Panc1 (cell line): ENCODE measurements at regions not wholly inside any gene's neighbourhood (a gene's known extent, or its start where the extent isn't known, plus 50 kb on each side); places are given as distances from the start of the nearest gene placed in this dataset.

ENCODE experiments used
- ATAC-seq: fragments of 200-7000 bp; cut with Tn5 transposase; 2 replicates; pipeline ENCODE4 v1.9.1; 2020; ENCODE audit warnings: mild to moderate bottlenecking, moderate library complexity
- BruUV-seq: library from RNA; stranded (reverse); fragments of 400-500 nt; replicated peaks from 2 replicates; lab custom pipeline; 2021; lab: Mats Ljungman, UMichigan
- CTCF ChIA-PET: fragments of 300-600 bp; sonication (Branson Sonifier 250); formaldehyde crosslinking; loops from one replicate; lab custom pipeline; 2022; ENCODE audit warnings: antibody characterized with exemption; lab: Charles Lee
- POLR2A ChIA-PET: fragments of 300-600 bp; sonication (Branson Sonifier 250); formaldehyde crosslinking; loops from one replicate; lab custom pipeline; 2022; ENCODE audit warnings: antibody characterized with exemption; lab: Charles Lee
- DNase-seq: peaks from one replicate; pipeline ENCODE4 v3.0.0-alpha.2; 2010; ENCODE audit warnings: low read depth, low spot score
- H3K27ac ChIP-seq: 2 replicates; pipeline ENCODE4 v1.5.1; 2011; ENCODE audit warnings: mild to moderate bottlenecking, low read length, inconsistent platforms
- H3K27me3 ChIP-seq: fragments of 200-500 bp; sonication (Bioruptor generic); 2 replicates; pipeline ENCODE4 v1.6.0; 2014; ENCODE audit warnings: low read length, inconsistent platforms; ENCODE audit not compliant: control insufficient read depth, insufficient read depth
- H3K36me3 ChIP-seq: fragments of 200-500 bp; sonication (Bioruptor generic); 2 replicates; pipeline ENCODE4 v1.5.1; 2014; ENCODE audit warnings: inconsistent platforms, mild to moderate bottlenecking, low read length, moderate library complexity; ENCODE audit not compliant: control insufficient read depth, insufficient read depth
- H3K4me1 ChIP-seq: 2 replicates; pipeline ENCODE4 v1.5.1; 2011; ENCODE audit warnings: inconsistent platforms, mild to moderate bottlenecking, low read length, moderate library complexity; ENCODE audit not compliant: control insufficient read depth, insufficient read depth
- H3K4me3 ChIP-seq, 2 experiments: 2 replicates each; pipeline ENCODE4 v1.5.1; 2011 to 2012; ENCODE audit warnings: low read depth in 2 of 2, low read length in 2 of 2, mild to moderate bottlenecking in 2 of 2, inconsistent platforms in 1 of 2, moderate library complexity in 1 of 2
- H3K9me3 ChIP-seq: fragments of 200-500 bp; sonication (Bioruptor generic); 2 replicates; pipeline ENCODE4 v1.5.1; 2014; ENCODE audit warnings: low read depth, mild to moderate bottlenecking, inconsistent platforms, low read length, moderate library complexity; ENCODE audit not compliant: control insufficient read depth, insufficient read depth
- POLR2AphosphoS5 ChIP-seq: IDR thresholded peaks from 2 replicates; pipeline ENCODE4 v1.6.1; 2012; ENCODE audit warnings: mild to moderate bottlenecking, low read depth, low read length, moderate library complexity
- REST ChIP-seq, 2 experiments: IDR thresholded peaks; 2 replicates each; pipeline ENCODE4 v1.6.1; 2011 to 2012; ENCODE audit warnings: low read depth in 2 of 2, control low read depth in 1 of 2, low read length in 1 of 2, mild to moderate bottlenecking in 1 of 2, moderate library complexity in 1 of 2; ENCODE audit not compliant: insufficient read depth in 1 of 2
- SIN3A ChIP-seq: IDR thresholded peaks from 2 replicates; pipeline ENCODE4 v1.6.1; 2012; ENCODE audit warnings: low read depth, mild to moderate bottlenecking, low read length, moderate library complexity, borderline replicate concordance; ENCODE audit not compliant: insufficient read depth
- TCF7L2 ChIP-seq: IDR thresholded peaks from 2 replicates; pipeline ENCODE4 v1.6.1; 2011; ENCODE audit warnings: mild to moderate bottlenecking, low read depth, low read length, inconsistent platforms
- in situ Hi-C: cut with HindIII; loops from 2 replicates; pipeline ENCODE4 v1.10.0; 2016; ENCODE audit warnings: low sequenced_read_pairs, low pct_unique_long_range_greater_than_20kb
- intact Hi-C: fragments of 100-400 bp; cut with micrococcal nuclease; formaldehyde crosslinking; loops from one replicate; pipeline ENCODE4 v1.10.0; 2022; ENCODE audit not compliant: unreplicated experiment
- TF ChIP-seq, protein P1 (sequence below): fragments of 450-650 bp; IDR thresholded peaks from 2 replicates; pipeline ENCODE4 v1.5.1; 2017; ENCODE audit warnings: mild to moderate bottlenecking

GRCh38 chr13:42707048-42707447 lies 74.3 kb upstream of the FAM216B start:
- intact Hi-C loops: no loop called here
- CTCF ChIA-PET: no interaction called here
- POLR2A ChIA-PET: no interaction called here

DNA sequence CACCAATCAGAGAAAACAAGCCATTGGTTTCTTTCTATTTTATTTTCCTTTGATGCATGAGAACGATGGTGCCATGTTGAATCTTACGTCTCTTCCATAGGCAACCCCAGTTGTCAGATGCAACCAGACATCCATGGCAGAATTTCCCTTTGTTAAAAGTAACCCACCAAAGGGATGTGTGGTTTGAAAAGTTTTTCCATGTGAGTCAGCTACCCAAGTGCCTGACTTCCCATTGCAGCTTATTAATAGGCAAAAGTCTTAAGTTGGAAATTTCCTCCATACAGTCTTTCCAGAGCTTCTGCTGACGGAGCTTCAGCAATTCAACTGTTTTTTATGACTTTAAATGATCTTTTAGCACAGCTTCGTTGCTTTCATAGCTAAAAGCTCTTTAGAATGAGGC lies 73.8 kb upstream of the FAM216B start:
- POLR2A ChIA-PET: no interaction called here
- H3K36me3 ChIP-seq: no peaks in the 10 kb centered on the region
- in situ Hi-C loops: no loop called here
- CTCF ChIA-PET: no interaction called here
- H3K4me3 ChIP-seq: no peak overlapping the region
- no peaks in the 10 kb centered on the region for H3K27me3 ChIP-seq
- DNase-seq: no peak
- BruUV-seq: no TSS peak
- intact Hi-C loops: no loop called here
- H3K27ac ChIP-seq: no peak overlapping the region
- ATAC-seq: no peak
- H3K4me1 ChIP-seq: no peaks in the 10 kb centered on the region
- no peak for TF ChIP-seq TCF7L2
- TF ChIP-seq, protein P1, sequence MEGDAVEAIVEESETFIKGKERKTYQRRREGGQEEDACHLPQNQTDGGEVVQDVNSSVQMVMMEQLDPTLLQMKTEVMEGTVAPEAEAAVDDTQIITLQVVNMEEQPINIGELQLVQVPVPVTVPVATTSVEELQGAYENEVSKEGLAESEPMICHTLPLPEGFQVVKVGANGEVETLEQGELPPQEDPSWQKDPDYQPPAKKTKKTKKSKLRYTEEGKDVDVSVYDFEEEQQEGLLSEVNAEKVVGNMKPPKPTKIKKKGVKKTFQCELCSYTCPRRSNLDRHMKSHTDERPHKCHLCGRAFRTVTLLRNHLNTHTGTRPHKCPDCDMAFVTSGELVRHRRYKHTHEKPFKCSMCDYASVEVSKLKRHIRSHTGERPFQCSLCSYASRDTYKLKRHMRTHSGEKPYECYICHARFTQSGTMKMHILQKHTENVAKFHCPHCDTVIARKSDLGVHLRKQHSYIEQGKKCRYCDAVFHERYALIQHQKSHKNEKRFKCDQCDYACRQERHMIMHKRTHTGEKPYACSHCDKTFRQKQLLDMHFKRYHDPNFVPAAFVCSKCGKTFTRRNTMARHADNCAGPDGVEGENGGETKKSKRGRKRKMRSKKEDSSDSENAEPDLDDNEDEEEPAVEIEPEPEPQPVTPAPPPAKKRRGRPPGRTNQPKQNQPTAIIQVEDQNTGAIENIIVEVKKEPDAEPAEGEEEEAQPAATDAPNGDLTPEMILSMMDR: no peak
- no peak for TF ChIP-seq POLR2AphosphoS5
- TF ChIP-seq SIN3A: no peak
- no peak for TF ChIP-seq REST (IDR thresholded peaks at IDR 0.05; ENCODE audit: insufficient read depth in 1 of 2, low read depth in 2 of 2, low read length in 1 of 2)
- no peaks in the 10 kb centered on the region for H3K9me3 ChIP-seq

More at GRCh38 chr13:42707048-42707447, 74.3 kb upstream of the FAM216B start:
- no peaks in the 10 kb centered on the region for H3K9me3 ChIP-seq
- no peak for TF ChIP-seq REST (IDR thresholded peaks at IDR 0.05; ENCODE audit: insufficient read depth in 1 of 2, low read depth in 2 of 2, low read length in 1 of 2)
- TF ChIP-seq, protein P1: no peak
- TF ChIP-seq TCF7L2: no peak
- no peaks in the 10 kb centered on the region for H3K36me3 ChIP-seq
- H3K4me3 ChIP-seq: no peak overlapping the region
- DNase-seq (no peak), ATAC-seq (no peak)
- BruUV-seq: no TSS peak
- in situ Hi-C loops: no loop called here
- no peaks in the 10 kb centered on the region for H3K27me3 ChIP-seq
- no peak overlapping the region for H3K27ac ChIP-seq
- H3K4me1 ChIP-seq: no peaks in the 10 kb centered on the region
